ENCODE measurements at regions not wholly inside any gene's neighbourhood (a gene's known extent, or its start where the extent isn't known, plus 50 kb on each side); places are given as distances from the start of the nearest gene placed in this dataset.

DNA sequence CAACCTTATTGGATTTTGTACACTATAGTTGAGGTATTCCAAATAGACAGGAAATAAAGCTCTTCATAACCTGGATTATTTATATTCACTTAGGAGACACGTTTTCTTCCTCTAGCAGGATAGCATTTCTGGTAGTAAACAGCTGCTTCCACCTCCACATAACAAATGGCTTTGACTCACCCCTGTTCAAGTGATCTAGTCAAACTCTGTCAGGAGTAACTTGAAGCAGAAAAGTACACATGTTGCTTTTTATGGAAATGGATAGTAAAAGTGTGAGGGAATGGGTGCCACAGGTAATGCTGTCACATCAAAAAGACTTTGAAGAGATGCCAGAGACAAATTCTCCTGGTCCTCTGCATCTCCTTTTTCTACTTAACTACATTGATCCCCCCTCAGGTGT lies 258.7 kb upstream of the SLC7A11 start:
- Histone ChIP-seq H3K9me3 (ENCODE audit: control insufficient read depth, low read length) (no peaks in the 10 kb centered on the region), H3K4me3 (ENCODE audit: low read depth, low read length) (no peak overlapping the region), H2AFZ (no peak overlapping the region), H3K9ac (no peak overlapping the region), H3K27ac (no peak overlapping the region), H3K36me3 (ENCODE audit: control insufficient read depth, insufficient read depth, low read length) (no peaks in the 10 kb centered on the region), H3K4me1 (no peaks in the 10 kb centered on the region), H3K79me2 (no peaks in the 10 kb centered on the region), H3K27me3 (ENCODE audit: control insufficient read depth, insufficient read depth, low read length) (no peaks in the 10 kb centered on the region), H3K4me2 (ENCODE audit: low read length) (no peak overlapping the region)
- TF ChIP-seq, protein P1, sequence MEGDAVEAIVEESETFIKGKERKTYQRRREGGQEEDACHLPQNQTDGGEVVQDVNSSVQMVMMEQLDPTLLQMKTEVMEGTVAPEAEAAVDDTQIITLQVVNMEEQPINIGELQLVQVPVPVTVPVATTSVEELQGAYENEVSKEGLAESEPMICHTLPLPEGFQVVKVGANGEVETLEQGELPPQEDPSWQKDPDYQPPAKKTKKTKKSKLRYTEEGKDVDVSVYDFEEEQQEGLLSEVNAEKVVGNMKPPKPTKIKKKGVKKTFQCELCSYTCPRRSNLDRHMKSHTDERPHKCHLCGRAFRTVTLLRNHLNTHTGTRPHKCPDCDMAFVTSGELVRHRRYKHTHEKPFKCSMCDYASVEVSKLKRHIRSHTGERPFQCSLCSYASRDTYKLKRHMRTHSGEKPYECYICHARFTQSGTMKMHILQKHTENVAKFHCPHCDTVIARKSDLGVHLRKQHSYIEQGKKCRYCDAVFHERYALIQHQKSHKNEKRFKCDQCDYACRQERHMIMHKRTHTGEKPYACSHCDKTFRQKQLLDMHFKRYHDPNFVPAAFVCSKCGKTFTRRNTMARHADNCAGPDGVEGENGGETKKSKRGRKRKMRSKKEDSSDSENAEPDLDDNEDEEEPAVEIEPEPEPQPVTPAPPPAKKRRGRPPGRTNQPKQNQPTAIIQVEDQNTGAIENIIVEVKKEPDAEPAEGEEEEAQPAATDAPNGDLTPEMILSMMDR (IDR thresholded peaks at IDR 0.05) = no peak

- no peaks in the 10 kb centered on the region for H3K36me3 ChIP-seq (ENCODE audit: control insufficient read depth, insufficient read depth, low read length)
- H3K9me3 ChIP-seq (ENCODE audit: control insufficient read depth, low read length) = no peaks in the 10 kb centered on the region
- no peak overlapping the region for H3K9ac ChIP-seq
- TF ChIP-seq, protein P1 (IDR thresholded peaks at IDR 0.05) = no peak
- no peak overlapping the region for H3K4me3 ChIP-seq (ENCODE audit: low read depth, low read length)
- H3K27me3 ChIP-seq (ENCODE audit: control insufficient read depth, insufficient read depth, low read length) = no peaks in the 10 kb centered on the region
- no peaks in the 10 kb centered on the region for H3K4me1 ChIP-seq
- no peak overlapping the region for H3K27ac ChIP-seq
- no peak overlapping the region for H2AFZ ChIP-seq
- no peak overlapping the region for H3K4me2 ChIP-seq (ENCODE audit: low read length)
- no peaks in the 10 kb centered on the region for H3K79me2 ChIP-seq
Observed at GRCh38 chr4:138499627-138500026, 257.5 kb upstream of the SLC7A11 start.

DNA sequence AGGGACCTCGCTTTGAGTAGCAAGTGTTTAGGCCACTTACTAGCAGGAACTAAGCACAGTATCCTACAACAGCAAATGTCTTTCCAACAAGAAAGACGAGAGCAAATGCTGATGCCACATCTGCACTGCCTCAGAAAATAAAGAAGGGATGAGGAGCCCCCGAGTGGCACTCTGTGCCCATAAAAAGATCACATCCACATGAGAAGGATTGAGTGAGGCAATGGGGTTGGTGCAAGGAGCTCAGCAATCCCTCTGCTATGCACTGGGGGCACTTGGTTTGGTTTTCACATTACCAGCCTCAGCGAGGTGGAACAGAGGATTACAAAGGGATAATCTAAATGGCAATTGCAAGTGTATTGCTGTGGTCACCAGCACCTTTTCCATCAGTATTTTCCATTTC lies 252.8 kb upstream of the SLC7A11 start:
- Histone ChIP-seq H3K9ac (no peak overlapping the region), H2AFZ (no peak overlapping the region), H3K4me1 (no peaks in the 10 kb centered on the region), H3K36me3 (ENCODE audit: control insufficient read depth, insufficient read depth, low read length) (no peaks in the 10 kb centered on the region), H3K79me2 (no peaks in the 10 kb centered on the region), H3K27me3 (ENCODE audit: control insufficient read depth, insufficient read depth, low read length) (no peaks in the 10 kb centered on the region), H3K4me3 (ENCODE audit: low read depth, low read length) (no peak overlapping the region), H3K27ac (no peak overlapping the region), H3K4me2 (ENCODE audit: low read length) (no peak overlapping the region), H3K9me3 (ENCODE audit: control insufficient read depth, low read length) (no peaks in the 10 kb centered on the region)
- TF ChIP-seq, protein P1 (IDR thresholded peaks at IDR 0.05) = no peak

- no peaks in the 10 kb centered on the region for H3K79me2 ChIP-seq
Observed at GRCh38 chr4:138494116-138494515, 252.0 kb upstream of the SLC7A11 start.

DNA sequence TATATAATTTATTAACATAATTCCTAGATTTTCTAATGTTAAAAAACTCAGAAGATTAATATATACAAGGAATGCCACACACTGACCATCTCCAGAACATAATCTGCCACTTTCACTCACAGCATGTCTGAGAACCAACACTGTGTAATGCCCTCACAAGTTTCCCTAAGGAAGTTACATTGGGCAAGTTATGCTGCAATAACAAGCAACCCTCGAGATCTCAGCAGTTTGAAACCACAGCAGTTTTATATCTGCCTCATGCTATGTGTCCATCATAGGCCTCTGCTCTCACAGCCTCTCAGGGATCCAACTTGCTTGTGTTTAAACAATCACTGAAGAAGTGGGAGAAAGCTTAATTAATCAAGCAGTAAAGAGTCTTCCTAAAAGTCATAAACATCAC lies 250.0 kb upstream of the SLC7A11 start:
- H3K36me3 ChIP-seq (ENCODE audit: control insufficient read depth, insufficient read depth, low read length) = no peaks in the 10 kb centered on the region
- H2AFZ ChIP-seq = no peak overlapping the region
- no peak overlapping the region for H3K4me3 ChIP-seq (ENCODE audit: low read depth, low read length)
- H3K9ac ChIP-seq = no peak overlapping the region
- H3K27me3 ChIP-seq (ENCODE audit: control insufficient read depth, insufficient read depth, low read length) = no peaks in the 10 kb centered on the region
- H3K4me2 ChIP-seq (ENCODE audit: low read length) = no peak overlapping the region
- H3K79me2 ChIP-seq = no peaks in the 10 kb centered on the region
- H3K27ac ChIP-seq = no peak overlapping the region
- TF ChIP-seq, protein P1 (IDR thresholded peaks at IDR 0.05) = no peak
- no peaks in the 10 kb centered on the region for H3K4me1 ChIP-seq
- H3K9me3 ChIP-seq (ENCODE audit: control insufficient read depth, low read length) = no peaks in the 10 kb centered on the region

More at GRCh38 chr4:138494116-138494515, 252.0 kb upstream of the SLC7A11 start:
- Histone ChIP-seq H2AFZ (no peak overlapping the region), H3K9me3 (ENCODE audit: control insufficient read depth, low read length) (no peaks in the 10 kb centered on the region), H3K9ac (no peak overlapping the region), H3K4me2 (ENCODE audit: low read length) (no peak overlapping the region), H3K27ac (no peak overlapping the region), H3K4me3 (ENCODE audit: low read depth, low read length) (no peak overlapping the region), H3K27me3 (ENCODE audit: control insufficient read depth, insufficient read depth, low read length) (no peaks in the 10 kb centered on the region), H3K36me3 (ENCODE audit: control insufficient read depth, insufficient read depth, low read length) (no peaks in the 10 kb centered on the region), H3K4me1 (no peaks in the 10 kb centered on the region)
- TF ChIP-seq, protein P1 (IDR thresholded peaks at IDR 0.05) = no peak

Data from parathyroid adenoma (tissue), 2 donors.